ENCODE measurements at regions not wholly inside any gene's neighbourhood (a gene's known extent, or its start where the extent isn't known, plus 50 kb on each side); places are given as distances from the start of the nearest gene placed in this dataset.

DNA sequence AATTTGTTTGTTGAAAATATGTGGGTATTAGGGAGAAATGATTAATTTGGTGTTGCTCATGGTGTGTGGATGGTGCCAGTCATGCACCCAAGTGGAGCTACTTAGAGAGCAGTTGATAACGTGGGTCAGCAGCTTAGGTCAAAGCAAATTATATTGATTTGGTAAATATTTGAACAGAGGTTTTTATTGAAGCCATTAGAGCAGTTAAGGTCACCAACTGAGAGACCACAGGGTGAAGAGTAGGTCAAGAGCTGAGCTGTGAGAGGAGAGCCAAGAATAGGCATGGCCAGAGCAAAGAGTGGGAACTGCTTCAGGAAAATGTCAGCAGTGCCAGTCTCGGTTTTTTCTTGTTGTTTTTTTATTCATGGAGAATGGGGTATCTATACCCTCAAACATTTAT is 97.9 kb downstream of the TMEM168 start:
- TF ChIP-seq, protein P1, sequence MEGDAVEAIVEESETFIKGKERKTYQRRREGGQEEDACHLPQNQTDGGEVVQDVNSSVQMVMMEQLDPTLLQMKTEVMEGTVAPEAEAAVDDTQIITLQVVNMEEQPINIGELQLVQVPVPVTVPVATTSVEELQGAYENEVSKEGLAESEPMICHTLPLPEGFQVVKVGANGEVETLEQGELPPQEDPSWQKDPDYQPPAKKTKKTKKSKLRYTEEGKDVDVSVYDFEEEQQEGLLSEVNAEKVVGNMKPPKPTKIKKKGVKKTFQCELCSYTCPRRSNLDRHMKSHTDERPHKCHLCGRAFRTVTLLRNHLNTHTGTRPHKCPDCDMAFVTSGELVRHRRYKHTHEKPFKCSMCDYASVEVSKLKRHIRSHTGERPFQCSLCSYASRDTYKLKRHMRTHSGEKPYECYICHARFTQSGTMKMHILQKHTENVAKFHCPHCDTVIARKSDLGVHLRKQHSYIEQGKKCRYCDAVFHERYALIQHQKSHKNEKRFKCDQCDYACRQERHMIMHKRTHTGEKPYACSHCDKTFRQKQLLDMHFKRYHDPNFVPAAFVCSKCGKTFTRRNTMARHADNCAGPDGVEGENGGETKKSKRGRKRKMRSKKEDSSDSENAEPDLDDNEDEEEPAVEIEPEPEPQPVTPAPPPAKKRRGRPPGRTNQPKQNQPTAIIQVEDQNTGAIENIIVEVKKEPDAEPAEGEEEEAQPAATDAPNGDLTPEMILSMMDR (IDR thresholded peaks at IDR 0.05): no peak
- TF ChIP-seq POLR2A (IDR thresholded peaks at IDR 0.05): no peak

Data from heart left ventricle (tissue), 13 donors.